Mammary epithelial cell (primary cell): ENCODE measurements at regions not wholly inside any gene's neighbourhood (a gene's known extent, or its start where the extent isn't known, plus 50 kb on each side); places are given as distances from the start of the nearest gene placed in this dataset.

Experiments
- EZH2 ChIP-seq: IDR thresholded peaks from 2 replicates; pipeline ENCODE4 v1.6.1; 2012; ENCODE audit warnings: low read length, inconsistent platforms, borderline replicate concordance
- TF ChIP-seq, protein P1 (sequence below), 2 donors: IDR thresholded peaks in 1 of 2; conservative IDR thresholded peaks in 1 of 2; 2 replicates each; pipeline ENCODE4 v1.5.1; 2011 to 2012; ENCODE audit warnings: inconsistent platforms in 2 of 2, low read length in 2 of 2, mild to moderate bottlenecking in 2 of 2, control low read depth in 1 of 2, low read depth in 1 of 2; ENCODE audit not compliant: insufficient read depth in 1 of 2; ENCODE audit errors: extremely low read depth in 1 of 2

- TF ChIP-seq, protein P1, sequence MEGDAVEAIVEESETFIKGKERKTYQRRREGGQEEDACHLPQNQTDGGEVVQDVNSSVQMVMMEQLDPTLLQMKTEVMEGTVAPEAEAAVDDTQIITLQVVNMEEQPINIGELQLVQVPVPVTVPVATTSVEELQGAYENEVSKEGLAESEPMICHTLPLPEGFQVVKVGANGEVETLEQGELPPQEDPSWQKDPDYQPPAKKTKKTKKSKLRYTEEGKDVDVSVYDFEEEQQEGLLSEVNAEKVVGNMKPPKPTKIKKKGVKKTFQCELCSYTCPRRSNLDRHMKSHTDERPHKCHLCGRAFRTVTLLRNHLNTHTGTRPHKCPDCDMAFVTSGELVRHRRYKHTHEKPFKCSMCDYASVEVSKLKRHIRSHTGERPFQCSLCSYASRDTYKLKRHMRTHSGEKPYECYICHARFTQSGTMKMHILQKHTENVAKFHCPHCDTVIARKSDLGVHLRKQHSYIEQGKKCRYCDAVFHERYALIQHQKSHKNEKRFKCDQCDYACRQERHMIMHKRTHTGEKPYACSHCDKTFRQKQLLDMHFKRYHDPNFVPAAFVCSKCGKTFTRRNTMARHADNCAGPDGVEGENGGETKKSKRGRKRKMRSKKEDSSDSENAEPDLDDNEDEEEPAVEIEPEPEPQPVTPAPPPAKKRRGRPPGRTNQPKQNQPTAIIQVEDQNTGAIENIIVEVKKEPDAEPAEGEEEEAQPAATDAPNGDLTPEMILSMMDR (conservative IDR thresholded peaks at IDR 0.05 in 1 of 2, IDR thresholded peaks at IDR 0.05 in 1 of 2; ENCODE audit: extremely low read depth in 1 of 2, insufficient read depth in 1 of 2, low read depth in 1 of 2, low read length in 2 of 2): no peak
- no peak for TF ChIP-seq EZH2
Observed at GRCh38 chr15:93865586-93865985, 365.8 kb upstream of the MCTP2 start.
